Stimulated activated CD8-positive, alpha-beta memory T cell treated with anti-CD3 and anti-CD28 coated beads, Interleukin-12 subunit alpha, Interleukin-12 subunit beta, amount 100 ng/mL, for 24 hours (primary cell): ENCODE measurements at regions not wholly inside any gene's neighbourhood (a gene's known extent, or its start where the extent isn't known, plus 50 kb on each side); places are given as distances from the start of the nearest gene placed in this dataset.

Experiments used
- DNase-seq: peaks from one replicate; pipeline ENCODE4 v3.0.0-alpha.2; 2020; ENCODE audit errors: extremely low read depth

GRCh38 chr14:98288825-98289224 lies 983.2 kb downstream of the BCL11B start:
- DNase-seq: no peak

DNA sequence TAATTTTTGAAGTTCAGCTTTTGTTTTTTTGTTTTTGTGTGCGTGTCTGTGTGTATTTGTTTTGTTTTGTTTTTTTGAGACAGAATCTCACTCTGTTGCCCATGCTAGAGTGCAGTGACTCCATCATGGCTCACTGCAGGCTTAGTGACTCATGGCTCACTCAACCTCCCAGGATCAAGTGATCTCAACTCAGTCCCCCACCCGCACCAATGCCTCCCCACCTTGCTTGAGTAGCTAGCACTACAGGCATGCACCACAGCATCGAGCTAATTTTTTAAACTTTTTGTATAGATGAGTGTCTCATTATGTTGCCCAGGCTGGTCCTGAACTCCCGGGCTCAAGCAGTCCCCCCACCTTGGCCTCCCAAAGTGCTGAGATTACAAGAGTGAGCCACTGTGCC lies 981.4 kb downstream of the BCL11B start:
- DNase-seq: no peak

DNA sequence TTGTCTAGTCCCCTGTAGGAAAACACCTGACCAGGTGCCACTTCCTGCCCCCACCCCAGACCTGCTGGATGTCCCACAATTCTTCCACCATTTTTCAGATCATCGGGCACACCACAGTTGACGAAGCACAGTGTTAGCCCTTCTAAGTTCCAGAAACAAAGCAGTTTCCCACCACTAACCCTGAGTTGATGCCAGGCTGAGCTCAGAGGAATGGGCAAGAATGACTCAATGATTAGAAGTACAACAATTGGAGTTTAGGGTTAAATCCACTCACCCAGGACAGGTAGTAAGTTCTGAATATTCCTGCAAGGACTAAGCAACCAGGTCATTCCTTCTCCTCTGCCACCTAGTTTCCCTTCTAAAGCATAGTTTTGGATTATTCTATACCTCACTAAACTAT lies 979.8 kb downstream of the BCL11B start:
- DNase-seq: no peak

- no peak for DNase-seq
Observed at GRCh38 chr14:98293576-98293975, 978.4 kb downstream of the BCL11B start.

DNA sequence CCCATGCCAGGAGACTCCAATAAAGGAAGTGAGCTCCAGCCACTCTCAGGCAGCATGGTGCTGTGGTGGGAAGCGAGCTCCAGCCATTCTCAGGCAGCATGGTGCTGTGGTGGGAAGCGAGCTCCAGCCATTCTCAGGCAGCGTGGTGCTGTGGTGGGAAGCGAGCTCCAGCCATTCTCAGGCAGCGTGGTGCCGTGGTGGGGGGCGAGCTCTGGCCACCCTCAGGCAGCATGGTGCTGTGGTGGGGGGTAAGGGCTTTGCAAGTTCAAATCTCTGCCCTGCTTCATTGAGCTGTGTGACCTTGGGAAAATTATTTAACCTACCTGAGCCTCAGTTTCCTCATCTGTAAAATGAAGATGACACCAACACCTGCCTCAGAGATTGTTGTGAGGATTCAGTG lies 975.1 kb downstream of the BCL11B start:
- no peak for DNase-seq

DNA sequence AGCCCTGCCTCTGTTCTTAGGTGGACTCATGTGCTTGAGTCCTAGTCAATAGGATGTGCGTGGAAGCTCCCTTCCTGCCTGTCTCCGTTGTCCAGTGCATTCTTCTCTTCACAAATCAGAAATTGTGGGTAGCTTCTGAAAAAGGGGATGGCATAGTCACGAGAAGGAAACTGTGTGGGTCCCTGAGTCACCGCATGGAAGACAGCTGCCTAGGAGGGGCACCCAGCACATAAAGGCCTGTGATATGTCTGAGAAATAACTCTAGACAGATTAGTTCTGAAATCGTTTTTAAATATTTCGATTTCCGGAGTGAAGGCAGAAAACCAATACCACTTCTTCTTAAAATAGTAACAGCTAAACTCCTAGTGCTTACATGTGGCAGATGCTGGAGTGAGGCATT lies 974.4 kb downstream of the BCL11B start:
- no peak for DNase-seq

DNA sequence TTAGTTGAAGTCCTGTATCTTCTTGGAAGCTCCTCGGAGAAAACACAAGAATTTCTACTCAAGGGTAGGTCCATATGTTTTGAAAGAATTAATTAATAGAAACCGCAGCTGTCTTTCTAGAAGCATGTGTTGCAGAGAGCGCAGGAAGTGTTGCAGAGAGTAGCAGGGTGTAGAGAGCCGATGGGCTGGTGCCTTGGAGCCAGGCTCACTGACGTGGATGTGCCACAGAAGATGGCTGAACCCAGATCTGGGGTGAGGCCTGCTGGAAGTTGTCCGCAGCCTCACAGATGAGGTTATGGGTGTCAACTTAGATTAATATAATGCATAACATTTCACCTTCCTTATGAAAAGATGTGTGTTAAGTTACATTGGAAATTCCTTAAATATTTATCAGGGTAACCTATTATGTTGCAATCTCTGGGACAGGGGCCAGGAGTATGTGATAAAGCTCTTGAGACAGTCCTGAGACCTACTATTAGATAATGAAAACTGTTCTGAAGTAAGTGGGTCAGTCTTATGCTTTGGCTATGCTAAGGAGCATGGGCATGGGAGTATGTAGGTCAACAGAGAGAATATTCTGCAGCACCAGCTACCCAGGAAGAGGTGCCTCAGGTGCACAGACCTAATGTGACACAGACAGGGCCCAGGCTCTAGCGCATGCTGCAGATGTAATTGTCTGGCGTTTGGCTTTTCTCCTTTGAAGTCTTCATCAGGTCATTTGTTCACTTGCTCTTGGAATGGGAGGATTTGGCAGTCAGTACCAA lies 973.3 kb downstream of the BCL11B start:
- DNase-seq: no peak

GRCh38 chr14:98301681-98302080 lies 970.3 kb downstream of the BCL11B start:
- DNase-seq: no peak

GRCh38 chr14:98304574-98304973 lies 967.4 kb downstream of the BCL11B start:
- no peak for DNase-seq

- no peak for DNase-seq
Observed at GRCh38 chr14:98309591-98309990, 962.4 kb downstream of the BCL11B start.

- no peak for DNase-seq
Observed at GRCh38 chr14:98312006-98312405, 960.0 kb downstream of the BCL11B start.

GRCh38 chr14:98321841-98322240 lies 950.2 kb downstream of the BCL11B start:
- DNase-seq: no peak

DNA sequence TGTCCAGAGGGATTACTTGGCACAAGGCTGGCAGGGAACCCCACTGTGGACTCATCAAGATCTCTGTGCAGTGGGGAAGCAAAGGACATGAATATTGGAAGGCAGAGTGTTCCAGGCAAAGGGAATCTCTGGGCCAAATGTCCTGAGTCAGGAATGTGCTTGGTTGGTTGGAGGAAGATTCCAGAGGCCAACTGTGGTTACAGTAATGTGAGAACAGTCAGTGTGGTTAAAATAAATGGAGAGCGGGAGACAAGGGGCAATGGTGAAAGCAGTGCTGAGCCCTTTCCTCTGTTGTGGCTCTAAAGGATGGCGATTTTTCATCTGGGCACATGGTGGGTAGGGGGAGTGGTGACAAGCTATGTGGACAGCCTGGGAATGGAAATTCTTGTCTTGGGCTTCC lies 948.2 kb downstream of the BCL11B start:
- no peak for DNase-seq

GRCh38 chr14:98325761-98326160 lies 946.2 kb downstream of the BCL11B start:
- DNase-seq: no peak

- DNase-seq: no peak
Observed at GRCh38 chr14:98328496-98328895, 943.5 kb downstream of the BCL11B start.

DNA sequence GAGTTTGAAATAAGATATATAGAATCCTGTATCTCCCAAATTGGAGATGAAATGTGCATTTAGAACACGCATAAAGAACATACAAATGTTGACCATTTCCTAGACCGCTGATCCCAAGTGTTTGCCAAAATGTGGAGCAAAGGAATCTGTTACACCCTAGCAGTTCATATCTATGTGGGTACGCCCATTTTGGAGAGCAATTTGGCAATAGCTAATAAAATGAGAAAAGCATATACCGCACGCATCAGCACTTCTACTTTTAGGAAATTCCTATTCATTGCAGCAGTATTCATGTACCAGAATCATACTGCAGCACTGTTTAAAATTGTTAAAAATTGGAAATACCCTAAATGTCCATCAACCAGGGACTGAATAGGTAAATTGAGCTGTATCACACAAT lies 937.8 kb downstream of the BCL11B start:
- DNase-seq: no peak

DNA sequence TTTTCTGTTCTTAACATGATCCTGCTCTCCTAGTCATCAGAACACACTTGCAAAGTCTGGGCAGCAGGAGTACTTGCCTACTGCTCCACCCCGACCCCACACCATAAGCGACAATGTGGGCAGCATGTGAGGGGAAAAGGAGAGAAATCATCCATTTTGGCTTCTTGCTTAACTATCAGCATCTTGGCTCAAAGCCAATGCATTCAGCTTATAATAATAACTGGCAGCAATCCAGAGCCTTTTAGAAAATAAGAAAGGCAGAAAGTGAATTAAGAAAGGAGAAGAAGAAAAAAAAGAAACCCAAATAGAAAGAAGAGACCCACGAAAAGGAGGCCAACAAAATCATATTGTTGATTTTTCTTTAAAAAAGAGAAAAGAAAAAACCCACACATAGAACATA lies 930.8 kb downstream of the BCL11B start:
- no peak for DNase-seq

DNA sequence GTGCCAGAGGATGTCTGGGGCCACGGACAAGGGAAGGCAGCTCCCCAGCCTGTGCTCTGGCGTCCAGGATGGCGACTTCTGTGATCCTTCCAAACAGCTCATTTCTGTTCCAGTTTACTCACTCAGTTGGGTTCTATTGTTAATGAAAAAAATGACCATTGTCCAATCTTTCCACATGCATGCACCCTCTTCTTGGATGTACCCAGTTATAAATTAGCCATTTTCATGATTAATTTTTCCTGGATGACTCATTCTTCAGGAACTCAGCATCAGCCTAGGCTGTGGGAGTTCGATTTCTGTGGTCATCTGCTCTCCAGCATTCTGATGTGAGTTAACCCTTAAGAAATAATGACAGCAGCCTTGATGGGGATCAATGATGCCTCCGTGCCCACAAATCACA lies 926.8 kb downstream of the BCL11B start:
- DNase-seq: no peak

- no peak for DNase-seq
Observed at GRCh38 chr14:98347686-98348085, 924.3 kb downstream of the BCL11B start.

DNA sequence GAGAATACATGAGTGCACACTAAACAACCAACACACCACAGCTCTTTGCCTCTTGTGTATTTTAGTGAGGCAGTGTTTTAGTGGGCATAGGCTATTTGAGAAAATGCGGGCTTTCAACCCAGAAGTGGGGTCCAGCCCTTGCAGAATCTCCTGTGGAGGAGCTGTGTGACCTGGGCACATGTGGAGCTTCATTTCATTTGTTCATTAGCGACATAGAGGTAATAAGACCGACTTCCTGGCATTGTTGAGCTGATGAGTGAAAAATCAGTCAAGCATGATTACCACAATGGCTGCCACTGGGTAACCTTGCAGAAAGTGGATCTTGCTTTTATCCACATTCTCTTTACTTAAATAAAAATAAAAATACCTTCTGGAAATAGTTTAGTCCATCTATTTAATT lies 923.5 kb downstream of the BCL11B start:
- no peak for DNase-seq

DNA sequence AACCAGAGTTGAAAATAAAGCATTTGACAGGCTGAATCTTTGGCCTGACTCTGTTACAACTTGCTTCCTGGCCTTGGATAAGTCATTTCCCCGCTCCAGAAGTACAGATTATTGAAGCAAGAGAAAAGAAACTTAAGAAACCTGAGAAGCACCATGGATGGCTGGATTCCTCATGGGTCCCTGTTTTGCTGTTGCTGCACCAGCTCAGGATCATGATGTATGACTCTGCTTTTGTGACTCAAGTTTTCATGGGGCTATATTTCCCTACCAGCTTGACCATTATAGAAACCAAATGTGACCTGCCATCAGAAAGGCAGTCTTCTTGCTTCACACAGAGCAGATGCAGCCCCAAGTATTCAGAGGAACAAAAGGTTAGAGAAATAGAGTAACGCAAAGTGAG lies 921.8 kb downstream of the BCL11B start:
- DNase-seq: no peak

- DNase-seq: no peak
Observed at GRCh38 chr14:98364961-98365360, 907.0 kb downstream of the BCL11B start.

GRCh38 chr14:98366429-98366828 lies 905.6 kb downstream of the BCL11B start:
- no peak for DNase-seq

DNA sequence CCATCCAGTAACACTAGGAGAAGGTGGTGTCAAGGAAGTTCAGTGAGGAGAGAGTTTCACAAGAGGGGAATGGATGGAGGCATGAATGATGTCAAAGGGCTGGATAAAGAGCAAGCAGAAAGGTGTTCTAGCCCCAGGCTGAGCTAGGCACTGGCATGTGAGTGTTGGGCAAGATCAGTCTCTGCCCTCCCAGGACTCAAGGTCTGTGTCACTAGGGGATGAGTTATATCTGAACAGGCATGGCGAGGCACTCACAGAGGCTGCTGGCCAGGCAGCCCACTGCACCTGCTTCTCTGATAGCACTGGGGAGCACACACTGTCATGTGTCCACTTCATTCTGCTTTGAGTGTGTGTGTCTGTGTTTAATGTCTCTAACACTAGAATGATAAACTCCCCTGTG lies 903.8 kb downstream of the BCL11B start:
- no peak for DNase-seq
